Ovary (tissue), 3 donors: ENCODE measurements at regions not wholly inside any gene's neighbourhood (a gene's known extent, or its start where the extent isn't known, plus 50 kb on each side); places are given as distances from the start of the nearest gene placed in this dataset.

Experiments used
- CTCF ChIP-seq, 3 donors: fragments of 450-650 bp in 2 of 3; fragments of 200-600 bp in 1 of 3; IDR thresholded peaks; one replicate each; pipeline versions ENCODE4 v1.5.1 to v1.8.0; 2016 to 2022; ENCODE audit warnings: antibody characterized with exemption in 3 of 3, mild to moderate bottlenecking in 1 of 3
- EP300 ChIP-seq: sonication (generic); formaldehyde crosslinking; IDR thresholded peaks from one replicate; pipeline ENCODE4 v1.6.1; 2017; ENCODE audit warnings: antibody characterized with exemption
- donor health status: DM: no; HTN: no; CAD: no.

GRCh38 chr11:120023120-120023519 is 114.8 kb downstream of the TRIM29 start:
- TF ChIP-seq CTCF (IDR thresholded peaks at IDR 0.05): no peak
- TF ChIP-seq EP300: no peak
